Activated naive CD8-positive, alpha-beta T cell treated with anti-CD3 and anti-CD28 coated beads, Interleukin-2, amount 10 ng/mL, durations not matched to agents 7 days and 5 days (primary cell): ENCODE measurements at regions not wholly inside any gene's neighbourhood (a gene's known extent, or its start where the extent isn't known, plus 50 kb on each side); places are given as distances from the start of the nearest gene placed in this dataset.

Experiments
- ATAC-seq: fragments of 150-1000 bp; cut with Tn5 transposase; one replicate; pipeline ENCODE4 v1.10.0; 2021; ENCODE audit warnings: low read depth, moderate library complexity
- POLR2A ChIA-PET: fragments of 350-600 bp; sonication (Branson Sonifier 250); formaldehyde crosslinking; loops from one replicate; lab custom pipeline; 2021; ENCODE audit warnings: antibody characterized with exemption; lab: Charles Lee
- DNase-seq: peaks from one replicate; pipeline ENCODE4 v3.0.0; 2021
- H3K27ac Mint-ChIP-seq: one replicate; pipeline ENCODE4 v1.8.0; 2022; ENCODE audit warnings: mild to moderate bottlenecking, mixed read lengths
- H3K27me3 Mint-ChIP-seq: one replicate; pipeline ENCODE4 v1.8.0; 2022; ENCODE audit warnings: mild to moderate bottlenecking, moderate library complexity, mixed read lengths
- H3K36me3 Mint-ChIP-seq: one replicate; pipeline ENCODE4 v1.8.0; 2021; ENCODE audit warnings: mild to moderate bottlenecking, mixed read lengths
- H3K4me1 Mint-ChIP-seq: one replicate; pipeline ENCODE4 v1.8.0; 2021; ENCODE audit warnings: mixed read lengths
- H3K4me3 Mint-ChIP-seq: one replicate; pipeline ENCODE4 v1.8.0; 2022; ENCODE audit warnings: mild to moderate bottlenecking, moderate library complexity, mixed read lengths
- H3K9me3 Mint-ChIP-seq: one replicate; pipeline ENCODE4 v1.8.0; 2021; ENCODE audit warnings: mixed read lengths

GRCh38 chr9:106600955-106601560 lies 261.9 kb upstream of the ZNF462 start:
- DNase-seq (no peak), ATAC-seq (no peak)
- Mint-ChIP-seq H3K27me3 (no peaks in the 10 kb centered on the region), H3K36me3 (no peaks in the 10 kb centered on the region), H3K4me3 (no peak overlapping the region), H3K9me3 (no peaks in the 10 kb centered on the region), H3K27ac (no peak overlapping the region), H3K4me1 (no peaks in the 10 kb centered on the region)
- POLR2A ChIA-PET = no interaction called here

- Mint-ChIP-seq H3K27ac (no peak overlapping the region), H3K36me3 (no peaks in the 10 kb centered on the region), H3K4me1 (no peaks in the 10 kb centered on the region), H3K27me3 (no peaks in the 10 kb centered on the region), H3K9me3 (no peaks in the 10 kb centered on the region), H3K4me3 (no peak overlapping the region)
- no peak for ATAC-seq
- DNase-seq = no peak
- POLR2A ChIA-PET = no interaction called here
These were observed 260.6 kb upstream of the ZNF462 start for GRCh38 chr9:106602344-106602743.

- no peaks in the 10 kb centered on the region for H3K36me3 Mint-ChIP-seq
- POLR2A ChIA-PET = no interaction called here
These were observed 249.7 kb upstream of the ZNF462 start for GRCh38 chr9:106613250-106613737.

GRCh38 chr9:106615118-106615889 lies 247.7 kb upstream of the ZNF462 start:
- H3K27me3 Mint-ChIP-seq = no peaks in the 10 kb centered on the region
- ATAC-seq (no peak), DNase-seq (no peak)
- POLR2A ChIA-PET = no interaction called here
- H3K27ac Mint-ChIP-seq = no peak overlapping the region
- peaks cover 3% of the 10 kb centered on the region for H3K9me3 Mint-ChIP-seq
- no peak overlapping the region for H3K4me3 Mint-ChIP-seq
- H3K4me1 Mint-ChIP-seq = no peaks in the 10 kb centered on the region
- no peaks in the 10 kb centered on the region for H3K36me3 Mint-ChIP-seq

More at GRCh38 chr9:106613250-106613737, 249.7 kb upstream of the ZNF462 start:
- Mint-ChIP-seq H3K4me1 (no peaks in the 10 kb centered on the region), H3K27me3 (no peaks in the 10 kb centered on the region), H3K27ac (no peak overlapping the region), H3K9me3 (peaks cover 3% of the 10 kb centered on the region), H3K4me3 (no peak overlapping the region)
- ATAC-seq = no peak
- no peak for DNase-seq

GRCh38 chr9:106616026-106616425 lies 246.9 kb upstream of the ZNF462 start:
- DNase-seq (no peak), ATAC-seq (no peak)
- Mint-ChIP-seq H3K4me1 (no peaks in the 10 kb centered on the region), H3K27ac (no peak overlapping the region), H3K4me3 (no peak overlapping the region), H3K36me3 (no peaks in the 10 kb centered on the region), H3K9me3 (peaks cover 3% of the 10 kb centered on the region), H3K27me3 (no peaks in the 10 kb centered on the region)
- POLR2A ChIA-PET = no interaction called here

GRCh38 chr9:106616851-106617345 lies 246.1 kb upstream of the ZNF462 start:
- no peak overlapping the region for H3K27ac Mint-ChIP-seq
- ATAC-seq (no peak), DNase-seq (no peak)
- H3K36me3 Mint-ChIP-seq = no peaks in the 10 kb centered on the region
- H3K27me3 Mint-ChIP-seq = no peaks in the 10 kb centered on the region
- H3K4me3 Mint-ChIP-seq = no peak overlapping the region
- H3K9me3 Mint-ChIP-seq = peaks cover 3% of the 10 kb centered on the region
- POLR2A ChIA-PET = no interaction called here
- H3K4me1 Mint-ChIP-seq = no peaks in the 10 kb centered on the region

GRCh38 chr9:106619211-106619610 lies 243.8 kb upstream of the ZNF462 start:
- Mint-ChIP-seq H3K27me3 (no peaks in the 10 kb centered on the region), H3K36me3 (no peaks in the 10 kb centered on the region), H3K4me3 (no peak overlapping the region), H3K4me1 (no peaks in the 10 kb centered on the region), H3K27ac (no peak overlapping the region), H3K9me3 (peaks cover 3% of the 10 kb centered on the region)
- no peak for ATAC-seq
- POLR2A ChIA-PET = no interaction called here
- DNase-seq = no peak

GRCh38 chr9:106620081-106620480 lies 242.9 kb upstream of the ZNF462 start:
- H3K9me3 Mint-ChIP-seq = peaks cover 3% of the 10 kb centered on the region
- H3K4me1 Mint-ChIP-seq = no peaks in the 10 kb centered on the region
- ATAC-seq (no peak), DNase-seq (no peak)
- H3K4me3 Mint-ChIP-seq = no peak overlapping the region
- POLR2A ChIA-PET = no interaction called here
- no peak overlapping the region for H3K27ac Mint-ChIP-seq
- H3K36me3 Mint-ChIP-seq = no peaks in the 10 kb centered on the region
- H3K27me3 Mint-ChIP-seq = no peaks in the 10 kb centered on the region

GRCh38 chr9:106620866-106621265 lies 242.1 kb upstream of the ZNF462 start:
- no peak for DNase-seq
- Mint-ChIP-seq H3K27ac (no peak overlapping the region), H3K36me3 (no peaks in the 10 kb centered on the region), H3K4me1 (no peaks in the 10 kb centered on the region), H3K27me3 (no peaks in the 10 kb centered on the region), H3K4me3 (no peak overlapping the region), H3K9me3 (peaks cover 2% of the 10 kb centered on the region)
- no peak for ATAC-seq
- POLR2A ChIA-PET = no interaction called here

- ATAC-seq (no peak), DNase-seq (no peak)
- no peaks in the 10 kb centered on the region for H3K36me3 Mint-ChIP-seq
- H3K9me3 Mint-ChIP-seq = peaks cover 2% of the 10 kb centered on the region
- no peaks in the 10 kb centered on the region for H3K4me1 Mint-ChIP-seq
- H3K27me3 Mint-ChIP-seq = no peaks in the 10 kb centered on the region
- no peak overlapping the region for H3K27ac Mint-ChIP-seq
- H3K4me3 Mint-ChIP-seq = no peak overlapping the region
- POLR2A ChIA-PET = no interaction called here
These were observed 241.4 kb upstream of the ZNF462 start for GRCh38 chr9:106621313-106622163.

GRCh38 chr9:106622164-106622487 lies 240.8 kb upstream of the ZNF462 start:
- H3K9me3 Mint-ChIP-seq = peaks cover 2% of the 10 kb centered on the region
- H3K27ac Mint-ChIP-seq = no peak overlapping the region
- H3K36me3 Mint-ChIP-seq = no peaks in the 10 kb centered on the region
- H3K4me1 Mint-ChIP-seq = no peaks in the 10 kb centered on the region
- DNase-seq = no peak
- no peaks in the 10 kb centered on the region for H3K27me3 Mint-ChIP-seq
- H3K4me3 Mint-ChIP-seq = no peak overlapping the region
- POLR2A ChIA-PET = no interaction called here
- ATAC-seq = no peak

- POLR2A ChIA-PET = no interaction called here
- ATAC-seq (no peak), DNase-seq (no peak)
- no peaks in the 10 kb centered on the region for H3K36me3 Mint-ChIP-seq
- H3K9me3 Mint-ChIP-seq = no peaks in the 10 kb centered on the region
- no peak overlapping the region for H3K27ac Mint-ChIP-seq
- no peak overlapping the region for H3K4me3 Mint-ChIP-seq
- no peaks in the 10 kb centered on the region for H3K4me1 Mint-ChIP-seq
- no peaks in the 10 kb centered on the region for H3K27me3 Mint-ChIP-seq
These were observed 239.4 kb upstream of the ZNF462 start for GRCh38 chr9:106623558-106623957.

- Mint-ChIP-seq H3K27me3 (no peaks in the 10 kb centered on the region), H3K27ac (no peak overlapping the region), H3K9me3 (no peaks in the 10 kb centered on the region), H3K36me3 (no peaks in the 10 kb centered on the region), H3K4me1 (no peaks in the 10 kb centered on the region), H3K4me3 (no peak overlapping the region)
- POLR2A ChIA-PET = no interaction called here
- no peak for DNase-seq
- ATAC-seq = no peak
These were observed 237.6 kb upstream of the ZNF462 start for GRCh38 chr9:106625259-106625789.
